ENCODE measurements at regions not wholly inside any gene's neighbourhood (a gene's known extent, or its start where the extent isn't known, plus 50 kb on each side); places are given as distances from the start of the nearest gene placed in this dataset.

DNA sequence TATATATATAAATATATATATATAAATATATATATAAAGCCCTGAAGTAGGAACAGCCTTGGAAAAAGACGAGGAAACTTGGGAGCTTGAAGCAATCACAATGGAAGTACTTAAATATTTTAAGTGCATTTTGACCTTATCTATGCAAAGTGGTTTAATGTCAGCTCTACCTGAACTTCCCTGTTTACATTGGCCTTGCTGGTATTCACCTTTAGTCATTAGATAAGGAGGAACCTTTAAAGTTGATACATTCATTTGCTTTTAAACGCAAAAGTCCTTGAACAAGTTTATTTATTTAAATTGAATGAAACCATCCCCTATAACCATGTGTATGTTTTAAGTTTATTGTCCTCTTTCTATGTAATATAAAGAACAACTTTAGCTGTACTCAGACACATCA is 166.7 kb upstream of the ANKRD50 start:
- TF ChIP-seq TCF4 (CRISPR knock-in tag; IDR thresholded peaks at IDR 0.05; ENCODE audit: borderline replicate concordance) (no peak), BACH2 (CRISPR knock-in tag; IDR thresholded peaks at IDR 0.05; ENCODE audit: borderline replicate concordance) (no peak), ESRRG (CRISPR knock-in tag; IDR thresholded peaks at IDR 0.05) (no peak), ZNF565 (CRISPR knock-in tag; conservative IDR thresholded peaks at IDR 0.05; ENCODE audit: low read depth) (no peak), OSR1 (CRISPR knock-in tag; IDR thresholded peaks at IDR 0.05) (no peak), ZNF70 (CRISPR knock-in tag; IDR thresholded peaks at IDR 0.05) (no peak)
- TF ChIP-seq, protein P1, sequence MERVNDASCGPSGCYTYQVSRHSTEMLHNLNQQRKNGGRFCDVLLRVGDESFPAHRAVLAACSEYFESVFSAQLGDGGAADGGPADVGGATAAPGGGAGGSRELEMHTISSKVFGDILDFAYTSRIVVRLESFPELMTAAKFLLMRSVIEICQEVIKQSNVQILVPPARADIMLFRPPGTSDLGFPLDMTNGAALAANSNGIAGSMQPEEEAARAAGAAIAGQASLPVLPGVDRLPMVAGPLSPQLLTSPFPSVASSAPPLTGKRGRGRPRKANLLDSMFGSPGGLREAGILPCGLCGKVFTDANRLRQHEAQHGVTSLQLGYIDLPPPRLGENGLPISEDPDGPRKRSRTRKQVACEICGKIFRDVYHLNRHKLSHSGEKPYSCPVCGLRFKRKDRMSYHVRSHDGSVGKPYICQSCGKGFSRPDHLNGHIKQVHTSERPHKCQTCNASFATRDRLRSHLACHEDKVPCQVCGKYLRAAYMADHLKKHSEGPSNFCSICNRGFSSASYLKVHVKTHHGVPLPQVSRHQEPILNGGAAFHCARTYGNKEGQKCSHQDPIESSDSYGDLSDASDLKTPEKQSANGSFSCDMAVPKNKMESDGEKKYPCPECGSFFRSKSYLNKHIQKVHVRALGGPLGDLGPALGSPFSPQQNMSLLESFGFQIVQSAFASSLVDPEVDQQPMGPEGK (CRISPR knock-in tag; IDR thresholded peaks at IDR 0.05; ENCODE audit: borderline replicate concordance) = no peak
- TF ChIP-seq, protein P2, sequence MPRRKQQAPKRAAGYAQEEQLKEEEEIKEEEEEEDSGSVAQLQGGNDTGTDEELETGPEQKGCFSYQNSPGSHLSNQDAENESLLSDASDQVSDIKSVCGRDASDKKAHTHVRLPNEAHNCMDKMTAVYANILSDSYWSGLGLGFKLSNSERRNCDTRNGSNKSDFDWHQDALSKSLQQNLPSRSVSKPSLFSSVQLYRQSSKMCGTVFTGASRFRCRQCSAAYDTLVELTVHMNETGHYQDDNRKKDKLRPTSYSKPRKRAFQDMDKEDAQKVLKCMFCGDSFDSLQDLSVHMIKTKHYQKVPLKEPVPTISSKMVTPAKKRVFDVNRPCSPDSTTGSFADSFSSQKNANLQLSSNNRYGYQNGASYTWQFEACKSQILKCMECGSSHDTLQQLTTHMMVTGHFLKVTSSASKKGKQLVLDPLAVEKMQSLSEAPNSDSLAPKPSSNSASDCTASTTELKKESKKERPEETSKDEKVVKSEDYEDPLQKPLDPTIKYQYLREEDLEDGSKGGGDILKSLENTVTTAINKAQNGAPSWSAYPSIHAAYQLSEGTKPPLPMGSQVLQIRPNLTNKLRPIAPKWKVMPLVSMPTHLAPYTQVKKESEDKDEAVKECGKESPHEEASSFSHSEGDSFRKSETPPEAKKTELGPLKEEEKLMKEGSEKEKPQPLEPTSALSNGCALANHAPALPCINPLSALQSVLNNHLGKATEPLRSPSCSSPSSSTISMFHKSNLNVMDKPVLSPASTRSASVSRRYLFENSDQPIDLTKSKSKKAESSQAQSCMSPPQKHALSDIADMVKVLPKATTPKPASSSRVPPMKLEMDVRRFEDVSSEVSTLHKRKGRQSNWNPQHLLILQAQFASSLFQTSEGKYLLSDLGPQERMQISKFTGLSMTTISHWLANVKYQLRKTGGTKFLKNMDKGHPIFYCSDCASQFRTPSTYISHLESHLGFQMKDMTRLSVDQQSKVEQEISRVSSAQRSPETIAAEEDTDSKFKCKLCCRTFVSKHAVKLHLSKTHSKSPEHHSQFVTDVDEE (CRISPR knock-in tag; IDR thresholded peaks at IDR 0.05) = no peak
